ENCODE measurements at regions not wholly inside any gene's neighbourhood (a gene's known extent, or its start where the extent isn't known, plus 50 kb on each side); places are given as distances from the start of the nearest gene placed in this dataset.

- no peaks in the 10 kb centered on the region for H3K9me1 ChIP-seq (ENCODE audit: insufficient read depth, low read length)
- intact Hi-C loops (cut with micrococcal nuclease) (no loop called here), in situ Hi-C loops (cut with MboI; ENCODE audit: low sequenced_read_pairs) (no loop called here), dilution Hi-C loops (cut with HindIII; ENCODE audit: low sequenced_read_pairs, unreplicated experiment) (no loop called here)
- no peak overlapping the region for H3K23ac ChIP-seq (ENCODE audit: low read depth, low read length)
- H2AK9ac ChIP-seq (replicated peaks; ENCODE audit: low read depth, low read length, poor library complexity): no peak overlapping the region
- no peak overlapping the region for H3K27ac ChIP-seq (ENCODE audit: insufficient read depth, low read length)
- H3K27me3 ChIP-seq (ENCODE audit: control insufficient read depth, insufficient read depth, low read length): no peaks in the 10 kb centered on the region
- no peak overlapping the region for H3K9ac ChIP-seq (ENCODE audit: low read depth, low read length)
- peaks cover 4% of the 10 kb centered on the region; the same call in 1 of the 2 replicates for H3K4me1 ChIP-seq (ENCODE audit: control insufficient read depth, insufficient read depth, low read length)
- H3K9me3 ChIP-seq (ENCODE audit: control insufficient read depth, insufficient read depth, low read length): 0 out of 2 replicates have a peak, but pooled peaks cover 2% of the 10 kb centered on the region
- no peak for TF ChIP-seq RFX5 (IDR thresholded peaks at IDR 0.05; ENCODE audit: low read depth, low read length)
- no peak for TF ChIP-seq MAZ (IDR thresholded peaks at IDR 0.05; ENCODE audit: borderline replicate concordance, low read depth, low read length)
- TF ChIP-seq MAFK (IDR thresholded peaks at IDR 0.05; ENCODE audit: low read depth, low read length): no peak
- no peak for TF ChIP-seq RAD21 (IDR thresholded peaks at IDR 0.05; ENCODE audit: low read length)
- no peak for TF ChIP-seq NFE2L2 (IDR thresholded peaks at IDR 0.05; ENCODE audit: low read depth, low read length)
- no peak overlapping the region for H2AK5ac ChIP-seq (ENCODE audit: low read depth, low read length)
- no peak overlapping the region for H2BK15ac ChIP-seq (ENCODE audit: low read depth, low read length)
- H2BK5ac ChIP-seq (ENCODE audit: low read depth, low read length, poor library complexity, severe bottlenecking): no peak overlapping the region
- no TSS peak for BruUV-seq (replicated peaks)
- ChIA-PET POLR2A (ENCODE audit: unreplicated experiment) (no interaction called here), CTCF (no interaction called here)
- no peak overlapping the region for H3K4ac ChIP-seq (ENCODE audit: low read depth, low read length)
- H3K18ac ChIP-seq (ENCODE audit: low read depth, low read length): no peak overlapping the region
- no peaks in the 10 kb centered on the region for H3K79me1 ChIP-seq (ENCODE audit: low read depth in 1 of 2, low read length in 2 of 2)
- H4K91ac ChIP-seq (ENCODE audit: insufficient read depth, low read depth, low read length): no peak overlapping the region
- no peaks in the 10 kb centered on the region for H4K20me1 ChIP-seq (ENCODE audit: insufficient read depth, low read length)
- no peak overlapping the region for H2BK120ac ChIP-seq (ENCODE audit: low read depth, low read length)
- no peaks in the 10 kb centered on the region for H3K36me3 ChIP-seq (ENCODE audit: control insufficient read depth, insufficient read depth, low read length)
- no peak overlapping the region for H3K56ac ChIP-seq (ENCODE audit: extremely low read depth, insufficient read depth, low read length)
- H2AFZ ChIP-seq (replicated peaks; ENCODE audit: low read length, poor library complexity): no peak overlapping the region
- no peak overlapping the region for H3K14ac ChIP-seq (replicated peaks; ENCODE audit: low read depth, low read length)
- H4K8ac ChIP-seq (ENCODE audit: low read depth in 2 of 2, low read length in 2 of 2): no peak overlapping the region
- no peak overlapping the region for H3K4me2 ChIP-seq (ENCODE audit: low read depth, low read length)
- no peak overlapping the region for H4K5ac ChIP-seq (ENCODE audit: low read depth, low read length)
- ATAC-seq (ENCODE audit: low read depth) (no peak), DNase-seq (no peak)
- H2BK20ac ChIP-seq (ENCODE audit: low read depth, low read length): no peak overlapping the region
- H3K4me3 ChIP-seq (ENCODE audit: insufficient read depth, low read depth, low read length): no peak overlapping the region
Observed at GRCh38 chr15:70593795-70594194, 169.6 kb downstream of the UACA start.
